HUES64 (cell line): ENCODE measurements at regions not wholly inside any gene's neighbourhood (a gene's known extent, or its start where the extent isn't known, plus 50 kb on each side); places are given as distances from the start of the nearest gene placed in this dataset.
"Not testable (repeated sequence)": the region's sequence is repeated elsewhere in the genome, so short reads cannot be mapped to it uniquely, and the experiment has no call there.

Experiments
- H3K27ac ChIP-seq: 2 replicates; pipeline ENCODE4 v1.7.0; 2013; ENCODE audit warnings: low read depth, low read length, inconsistent platforms
- H3K27me3 ChIP-seq: 2 replicates; pipeline ENCODE4 v1.6.1; 2013; ENCODE audit warnings: mild to moderate bottlenecking, low read length; ENCODE audit not compliant: insufficient read depth
- H3K36me3 ChIP-seq: 2 replicates; pipeline ENCODE4 v1.6.1; 2013; ENCODE audit warnings: mild to moderate bottlenecking, low read length; ENCODE audit not compliant: insufficient read depth
- H3K4me1 ChIP-seq: 2 replicates; pipeline ENCODE4 v1.6.1; 2013; ENCODE audit warnings: mild to moderate bottlenecking, low read length, moderate library complexity; ENCODE audit not compliant: insufficient read depth
- H3K4me3 ChIP-seq: 2 replicates; pipeline ENCODE4 v1.5.1; 2013; ENCODE audit warnings: mild to moderate bottlenecking, low read length, moderate library complexity
- H3K9ac ChIP-seq: 2 replicates; pipeline ENCODE4 v1.6.1; 2013; ENCODE audit warnings: mild to moderate bottlenecking, low read depth, low read length
- H3K9me3 ChIP-seq: 2 replicates; pipeline ENCODE4 v1.6.1; 2013; ENCODE audit warnings: low read depth, low read length; ENCODE audit not compliant: insufficient read depth
- WGBS: fragments of 150-250, 120-280 bp; methylation state at CpG from one replicate; pipeline ENCODE4 v1.1.7; 2013; ENCODE audit warnings: missing lambda C conversion rate; 5-methylcytosine and 5-hydroxymethylcytosine counted together

DNA sequence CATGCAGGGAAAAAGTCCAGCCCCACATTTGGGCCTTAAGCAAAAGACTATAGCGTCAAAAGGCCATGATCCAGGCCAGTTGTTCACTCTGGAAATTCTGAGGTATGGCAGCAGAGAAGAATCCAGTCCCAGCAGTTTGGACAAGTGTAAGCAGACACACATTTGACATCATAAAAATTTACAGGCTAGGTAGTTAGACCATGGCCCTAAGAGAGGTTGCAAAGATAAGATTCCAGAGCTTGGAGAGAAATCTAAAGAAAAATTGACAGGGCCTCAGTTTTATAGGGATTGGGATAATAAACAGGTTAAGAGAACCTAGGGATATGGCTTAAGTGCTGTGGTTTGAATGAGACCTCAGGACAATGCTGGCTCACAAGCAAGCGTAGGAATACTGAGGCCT is 884.4 kb upstream of the SORCS1 start:
- Histone ChIP-seq H3K4me1 (peaks cover 6% of the 10 kb centered on the region; the same call in 1 of the 2 replicates), H3K27ac (no peak overlapping the region), H3K4me3 (no peak overlapping the region), H3K9me3 (no peaks in the 10 kb centered on the region), H3K36me3 (no peaks in the 10 kb centered on the region), H3K9ac (no peak overlapping the region), H3K27me3 (no peaks in the 10 kb centered on the region)
- WGBS: 98% methylated on average over 2 of the region's 2 CpGs

DNA sequence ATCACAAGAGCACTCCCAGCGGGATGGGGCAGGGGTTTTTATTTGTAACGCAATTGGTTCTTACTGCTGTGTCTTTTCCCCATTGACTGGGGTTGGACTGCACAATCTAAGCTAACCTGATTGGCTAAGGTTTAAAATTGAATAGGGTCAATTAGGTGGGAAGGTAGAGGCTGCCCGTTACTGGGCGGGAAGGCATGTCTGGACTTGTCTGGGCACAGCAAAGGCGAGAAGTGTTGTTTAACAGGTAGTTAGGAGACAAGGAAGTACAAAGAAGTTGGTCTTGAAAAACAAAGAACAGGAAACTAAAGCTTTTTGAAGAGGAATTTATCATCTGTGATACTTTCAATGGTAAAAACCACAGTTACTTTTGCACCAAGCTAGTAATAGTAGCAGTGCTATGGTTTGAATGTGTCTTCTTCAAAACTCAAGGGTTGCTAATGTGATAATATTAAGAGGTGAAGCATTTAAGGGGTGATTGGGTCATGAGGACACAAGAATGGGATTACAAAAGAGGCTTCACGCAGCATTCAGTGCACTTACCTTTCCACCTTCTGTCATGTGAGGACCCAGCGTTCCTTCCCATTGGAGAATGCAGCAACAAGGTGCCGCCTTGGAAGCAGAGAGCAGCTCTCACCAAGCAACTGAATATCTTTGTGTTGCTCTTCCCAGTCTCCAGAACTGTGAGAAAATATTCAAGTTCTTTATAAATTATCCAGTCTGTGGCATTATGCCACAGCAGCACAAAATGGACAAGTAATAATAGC is 875.5 kb upstream of the SORCS1 start:
- Histone ChIP-seq H3K36me3 (no peaks in the 10 kb centered on the region), H3K9me3 (peaks cover 12% of the 10 kb centered on the region), H3K27ac (no peak overlapping the region), H3K4me3 (no peak overlapping the region), H3K4me1 (no peaks in the 10 kb centered on the region), H3K27me3 (no peaks in the 10 kb centered on the region), H3K9ac (0 out of 2 replicates have a peak overlapping the region, but pooled peaks have one; percentile 26)
- WGBS: 91% methylated on average over 8 of the region's 8 CpGs

GRCh38 chr10:108037061-108037460 is 872.6 kb upstream of the SORCS1 start:
- H3K27me3 ChIP-seq: no peaks in the 10 kb centered on the region
- no peak overlapping the region for H3K27ac ChIP-seq
- no peaks in the 10 kb centered on the region for H3K4me1 ChIP-seq
- H3K9me3 ChIP-seq: peaks cover 12% of the 10 kb centered on the region
- no peak overlapping the region for H3K4me3 ChIP-seq
- H3K36me3 ChIP-seq: no peaks in the 10 kb centered on the region
- no peak overlapping the region for H3K9ac ChIP-seq

- no peak overlapping the region for H3K4me3 ChIP-seq
- H3K9me3 ChIP-seq: peaks cover 12% of the 10 kb centered on the region
- H3K27ac ChIP-seq: no peak overlapping the region
- no peaks in the 10 kb centered on the region for H3K4me1 ChIP-seq
- H3K9ac ChIP-seq: no peak overlapping the region
- no peaks in the 10 kb centered on the region for H3K36me3 ChIP-seq
- WGBS: 100% methylated on average over 1 of the region's 1 CpG
- no peaks in the 10 kb centered on the region for H3K27me3 ChIP-seq
Observed at GRCh38 chr10:108036265-108036664, 871.8 kb upstream of the SORCS1 start.

DNA sequence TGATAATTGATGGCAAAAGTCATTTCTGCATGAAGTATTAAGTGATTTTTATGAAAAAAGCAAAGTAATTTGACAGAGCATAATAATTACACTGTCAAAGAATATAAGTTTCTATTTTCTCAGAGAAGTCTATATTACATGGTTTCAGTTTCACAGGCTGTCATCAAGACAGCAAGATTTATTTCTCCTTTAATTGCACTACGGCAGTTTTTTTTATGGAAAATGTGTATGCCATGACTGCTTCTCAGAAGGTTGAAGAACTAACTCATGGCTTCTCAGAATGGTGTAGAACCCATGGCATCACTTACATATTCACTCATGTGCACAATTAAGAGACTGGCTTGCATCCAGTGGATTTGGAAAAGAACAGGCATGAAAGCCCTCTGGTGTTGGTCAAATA is 870.3 kb upstream of the SORCS1 start:
- H3K4me1 ChIP-seq: no peaks in the 10 kb centered on the region
- no peaks in the 10 kb centered on the region for H3K27me3 ChIP-seq
- H3K4me3 ChIP-seq: no peak overlapping the region
- H3K9me3 ChIP-seq: peaks cover 11% of the 10 kb centered on the region
- WGBS: 100% methylated on average over 1 of the region's 1 CpG
- H3K27ac ChIP-seq: no peak overlapping the region
- no peaks in the 10 kb centered on the region for H3K36me3 ChIP-seq
- H3K9ac ChIP-seq: no peak overlapping the region

DNA sequence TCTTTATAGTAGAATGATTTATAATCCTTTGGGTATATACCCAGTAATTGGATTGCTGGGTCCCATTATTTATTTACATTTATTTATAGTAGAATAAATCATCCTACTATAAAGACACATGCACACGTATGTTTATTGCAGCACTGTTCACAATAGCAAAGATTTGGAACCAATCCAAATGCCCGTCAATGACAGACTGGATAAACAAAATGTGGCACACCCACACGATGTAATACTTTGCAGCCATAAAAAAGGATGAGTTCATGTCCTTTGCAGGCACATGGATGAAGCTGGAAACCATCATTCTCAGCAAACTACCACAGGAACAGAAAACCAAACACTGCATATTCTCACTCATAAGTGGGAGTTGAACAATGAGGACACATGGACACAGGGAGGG is 869.0 kb upstream of the SORCS1 start:
- 93% methylated on average over 3 of the region's 3 CpGs for WGBS
- not testable (repeated sequence) for H3K27me3 ChIP-seq, H3K9me3 ChIP-seq

DNA sequence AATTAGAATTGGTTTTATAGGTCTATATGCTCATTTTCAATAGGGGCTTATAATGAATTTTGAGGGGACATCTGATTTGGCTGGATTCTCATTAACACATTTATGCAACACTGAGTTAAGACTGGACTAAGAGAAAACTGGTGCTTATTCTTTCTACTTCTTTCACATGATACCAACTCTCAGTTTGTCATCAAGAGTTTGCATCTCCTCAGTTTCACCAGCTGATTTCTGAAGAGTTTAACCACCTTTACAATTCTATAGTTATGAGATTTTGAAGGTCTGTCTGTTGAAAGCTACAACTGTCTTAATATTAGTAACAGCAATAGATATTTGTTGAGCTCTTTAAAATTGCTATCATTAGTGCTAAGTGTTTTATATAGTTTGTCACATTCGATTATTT is 867.0 kb upstream of the SORCS1 start:
- Histone ChIP-seq H3K9me3 (no peaks in the 10 kb centered on the region; the same call in 1 of the 2 replicates), H3K4me1 (no peaks in the 10 kb centered on the region), H3K4me3 (no peak overlapping the region), H3K9ac (no peak overlapping the region), H3K36me3 (no peaks in the 10 kb centered on the region), H3K27me3 (no peaks in the 10 kb centered on the region), H3K27ac (no peak overlapping the region)
- WGBS: no CpG with 5 or more reads among the region's 1 CpG

More for the DNA sequence above, 869.0 kb upstream of the SORCS1 start:
- H3K4me1 ChIP-seq, H3K4me3 ChIP-seq, H3K27ac ChIP-seq, H3K9ac ChIP-seq, H3K36me3 ChIP-seq: not testable (repeated sequence)

- 100% methylated on average over 1 of the region's 1 CpG for WGBS
- Histone ChIP-seq H3K27me3 (no peaks in the 10 kb centered on the region), H3K27ac (no peak overlapping the region), H3K36me3 (no peaks in the 10 kb centered on the region), H3K9ac (no peak overlapping the region), H3K9me3 (peaks cover 4% of the 10 kb centered on the region; the same call in 1 of the 2 replicates), H3K4me3 (no peak overlapping the region), H3K4me1 (no peaks in the 10 kb centered on the region)
Observed at GRCh38 chr10:108014902-108015177, 850.3 kb upstream of the SORCS1 start.

- Histone ChIP-seq H3K9me3 (peaks cover 4% of the 10 kb centered on the region; the same call in 1 of the 2 replicates), H3K9ac (no peak overlapping the region), H3K4me3 (no peak overlapping the region), H3K4me1 (no peaks in the 10 kb centered on the region), H3K36me3 (no peaks in the 10 kb centered on the region), H3K27ac (no peak overlapping the region), H3K27me3 (no peaks in the 10 kb centered on the region)
- 93% methylated on average over 4 of the region's 4 CpGs for WGBS
Observed at GRCh38 chr10:108014145-108014901, 849.8 kb upstream of the SORCS1 start.

DNA sequence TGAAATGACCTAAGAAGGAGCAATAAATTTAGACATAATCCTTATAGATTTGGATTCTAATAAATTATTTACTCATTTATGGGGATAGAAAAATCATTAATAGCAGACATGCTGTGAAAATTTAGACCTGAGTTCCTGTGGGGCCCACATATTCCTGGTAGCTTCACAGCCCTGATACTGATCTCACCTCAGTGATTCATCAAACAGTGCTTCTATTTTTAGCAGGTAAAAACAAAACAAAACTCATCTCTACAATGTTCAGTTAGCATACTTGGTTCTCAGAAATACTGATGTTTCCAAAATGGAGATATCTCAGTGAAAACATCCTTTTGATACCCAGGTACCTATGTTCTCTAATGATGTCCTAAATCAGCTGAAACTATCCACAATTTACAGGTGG is 841.1 kb upstream of the SORCS1 start:
- no peak overlapping the region for H3K27ac ChIP-seq
- no peaks in the 10 kb centered on the region for H3K36me3 ChIP-seq
- H3K9ac ChIP-seq: no peak overlapping the region
- no peaks in the 10 kb centered on the region for H3K4me1 ChIP-seq
- H3K9me3 ChIP-seq: peaks cover 12% of the 10 kb centered on the region; the same call in 1 of the 2 replicates
- H3K4me3 ChIP-seq: no peak overlapping the region
- no peaks in the 10 kb centered on the region for H3K27me3 ChIP-seq

- no peaks in the 10 kb centered on the region for H3K27me3 ChIP-seq
- H3K4me1 ChIP-seq: no peaks in the 10 kb centered on the region
Observed at GRCh38 chr10:108003576-108003975, 839.1 kb upstream of the SORCS1 start.

More at GRCh38 chr10:108003576-108003975, 839.1 kb upstream of the SORCS1 start:
- no peaks in the 10 kb centered on the region for H3K36me3 ChIP-seq
- no peak overlapping the region for H3K27ac ChIP-seq
- no peak overlapping the region for H3K9ac ChIP-seq
- peaks cover 12% of the 10 kb centered on the region; the same call in 1 of the 2 replicates for H3K9me3 ChIP-seq
- no peak overlapping the region for H3K4me3 ChIP-seq
